Large intestine (tissue), 3 donors: ENCODE measurements at regions not wholly inside any gene's neighbourhood (a gene's known extent, or its start where the extent isn't known, plus 50 kb on each side); places are given as distances from the start of the nearest gene placed in this dataset.
"Not testable (repeated sequence)": the region's sequence is repeated elsewhere in the genome, so short reads cannot be mapped to it uniquely, and the experiment has no call there.

Experiments used
- DNase-seq, 2 donors: peaks; one replicate each; pipeline versions ENCODE4 v3.0.0 to v3.0.0-alpha.2; 2013
- H3K27ac ChIP-seq: one replicate; pipeline ENCODE4 v1.5.1; 2013; ENCODE audit warnings: low read length
- H3K27me3 ChIP-seq: 2 replicates; pipeline ENCODE4 v1.6.1; 2013; ENCODE audit warnings: low read length; ENCODE audit not compliant: control insufficient read depth, insufficient read depth
- H3K36me3 ChIP-seq: 2 replicates; pipeline ENCODE4 v1.6.1; 2013; ENCODE audit warnings: low read length; ENCODE audit not compliant: control insufficient read depth, insufficient read depth
- H3K4me1 ChIP-seq: one replicate; pipeline ENCODE4 v1.6.1; 2013; ENCODE audit warnings: low read length; ENCODE audit not compliant: control insufficient read depth, insufficient read depth
- H3K4me3 ChIP-seq: one replicate; pipeline ENCODE4 v1.5.1; 2013; ENCODE audit warnings: low read length
- H3K9me3 ChIP-seq: one replicate; pipeline ENCODE4 v1.6.1; 2013; ENCODE audit warnings: mild to moderate bottlenecking, low read depth, low read length, moderate library complexity; ENCODE audit not compliant: control insufficient read depth
- WGBS: methylation state at CpG from one replicate; pipeline ENCODE4 v1.1.5; 2013; ENCODE audit warnings: low lambda C conversion rate; ENCODE audit not compliant: insufficient coverage; 5-methylcytosine and 5-hydroxymethylcytosine counted together

DNA sequence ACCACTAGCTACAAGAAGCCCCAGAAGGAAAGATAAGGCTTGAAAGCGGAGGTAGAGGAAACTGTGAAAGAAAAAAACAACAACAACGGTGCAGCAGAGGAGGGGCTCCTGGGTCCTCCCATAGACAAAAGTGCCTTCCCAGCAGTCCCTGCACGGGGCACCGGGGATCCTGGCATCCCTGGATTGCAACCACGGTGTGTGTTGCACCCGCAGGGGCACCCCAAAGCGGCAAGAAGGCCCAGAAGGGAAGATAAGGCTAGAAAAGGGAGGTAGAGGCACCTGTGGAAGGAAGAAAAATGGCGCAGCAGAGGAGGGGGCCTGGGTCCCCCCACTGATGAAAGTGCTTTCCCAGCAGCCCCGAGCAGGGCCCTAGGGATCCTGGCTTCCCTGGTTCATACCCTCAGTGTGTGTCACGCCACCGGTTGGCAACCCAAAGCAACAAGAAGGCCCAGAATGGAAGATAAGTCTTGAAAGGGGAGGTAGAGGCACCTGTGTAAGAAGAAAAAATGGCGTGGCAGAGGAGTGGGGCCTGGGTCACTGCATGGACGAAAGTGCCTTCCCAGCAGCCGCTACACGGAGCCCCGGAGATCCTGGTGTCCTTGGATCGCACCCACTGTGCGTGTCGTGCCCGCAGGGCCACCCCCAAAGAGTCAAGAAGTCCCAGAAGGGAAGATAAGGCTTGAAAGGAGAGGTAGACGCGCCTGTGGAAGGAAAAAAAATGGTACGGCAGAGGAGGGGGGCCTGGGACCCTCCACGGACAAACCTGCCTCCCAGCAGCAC is 281.0 kb downstream of the ALG10 start:
- Histone ChIP-seq H3K4me1 (no peaks in the 10 kb centered on the region), H3K27ac (no peak overlapping the region), H3K36me3 (no peaks in the 10 kb centered on the region), H3K27me3 (no peaks in the 10 kb centered on the region), H3K9me3 (peaks cover 85% of the 10 kb centered on the region), H3K4me3 (no peak overlapping the region)
- no peak for DNase-seq
- no CpG with 5 or more reads among the region's 24 CpGs for WGBS

DNA sequence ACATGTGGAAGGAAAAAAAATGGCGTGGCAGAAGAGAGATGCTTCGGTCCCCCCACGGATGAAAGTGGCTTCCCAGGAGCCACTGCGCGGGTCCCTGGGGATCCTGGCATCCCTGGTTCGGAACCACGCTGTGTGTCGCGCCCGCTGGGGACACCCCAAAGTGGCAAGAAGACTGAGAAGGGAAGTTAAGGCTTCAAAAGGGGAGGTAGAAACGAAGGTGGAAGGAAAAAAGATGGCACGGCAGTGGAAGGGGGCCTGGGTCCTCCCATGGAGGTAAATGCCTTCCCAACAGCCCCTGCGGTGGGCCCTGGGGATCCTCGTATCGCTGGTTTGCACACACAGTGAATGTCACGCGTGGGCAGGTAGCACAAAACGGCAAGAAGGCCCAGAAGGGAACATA is 281.7 kb downstream of the ALG10 start:
- Histone ChIP-seq H3K4me3 (no peak overlapping the region), H3K27me3 (no peaks in the 10 kb centered on the region), H3K4me1 (no peaks in the 10 kb centered on the region), H3K9me3 (peaks cover 91% of the 10 kb centered on the region), H3K27ac (no peak overlapping the region), H3K36me3 (no peaks in the 10 kb centered on the region)
- WGBS, result no CpG with 5 or more reads among the region's 18 CpGs
- no peak for DNase-seq

DNA sequence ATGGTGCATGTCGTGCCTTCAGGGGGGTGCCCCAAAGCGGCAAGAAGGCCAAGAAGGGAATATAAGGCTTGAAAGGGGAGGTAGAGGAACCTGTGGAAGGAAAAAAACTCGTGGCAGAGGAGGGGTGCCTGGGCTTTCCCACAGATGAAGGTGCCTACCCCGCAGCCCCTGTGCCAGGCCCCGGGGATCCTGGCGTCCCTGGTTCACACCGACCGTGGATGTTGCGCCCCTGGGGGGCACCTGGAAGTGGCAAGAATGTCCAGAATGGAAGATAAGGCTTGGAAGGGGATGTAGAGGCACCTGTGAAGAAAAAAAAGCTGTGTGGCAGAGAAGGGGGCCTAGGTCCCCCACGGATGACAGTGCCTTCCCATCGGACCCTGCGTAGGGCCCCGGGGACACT is 282.2 kb downstream of the ALG10 start:
- no peaks in the 10 kb centered on the region for H3K36me3 ChIP-seq
- peaks cover 90% of the 10 kb centered on the region for H3K9me3 ChIP-seq
- no peak for DNase-seq
- no peak overlapping the region for H3K4me3 ChIP-seq
- H3K4me1 ChIP-seq, result no peaks in the 10 kb centered on the region
- H3K27me3 ChIP-seq, result no peaks in the 10 kb centered on the region
- WGBS, result no CpG with 5 or more reads among the region's 13 CpGs
- no peak overlapping the region for H3K27ac ChIP-seq

DNA sequence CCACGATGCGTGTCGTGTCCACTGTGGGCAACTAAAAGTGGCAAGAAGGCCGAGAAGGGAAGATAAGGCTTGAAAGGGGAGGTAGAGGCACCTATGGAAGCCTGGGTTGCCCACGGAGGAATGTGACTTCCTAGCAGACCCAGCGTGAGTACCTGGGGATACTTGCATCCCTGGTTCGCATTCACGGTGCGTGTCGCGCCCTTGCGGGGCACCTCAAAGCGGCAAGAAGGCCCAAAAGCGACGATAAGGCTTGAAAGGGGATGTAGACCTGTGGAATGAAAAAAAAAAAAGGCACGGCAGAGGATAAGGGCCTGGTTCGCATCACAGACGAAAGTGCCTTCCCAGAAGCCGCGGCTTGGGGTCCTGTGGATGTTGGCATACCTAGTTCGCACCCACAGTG is 282.9 kb downstream of the ALG10 start:
- 77% methylated on average over 8 of the region's 21 CpGs for WGBS
- DNase-seq, result no peak
- Histone ChIP-seq H3K4me1 (no peaks in the 10 kb centered on the region), H3K4me3 (no peak overlapping the region), H3K27ac (no peak overlapping the region), H3K27me3 (no peaks in the 10 kb centered on the region), H3K36me3 (no peaks in the 10 kb centered on the region), H3K9me3 (peaks cover 88% of the 10 kb centered on the region)

DNA sequence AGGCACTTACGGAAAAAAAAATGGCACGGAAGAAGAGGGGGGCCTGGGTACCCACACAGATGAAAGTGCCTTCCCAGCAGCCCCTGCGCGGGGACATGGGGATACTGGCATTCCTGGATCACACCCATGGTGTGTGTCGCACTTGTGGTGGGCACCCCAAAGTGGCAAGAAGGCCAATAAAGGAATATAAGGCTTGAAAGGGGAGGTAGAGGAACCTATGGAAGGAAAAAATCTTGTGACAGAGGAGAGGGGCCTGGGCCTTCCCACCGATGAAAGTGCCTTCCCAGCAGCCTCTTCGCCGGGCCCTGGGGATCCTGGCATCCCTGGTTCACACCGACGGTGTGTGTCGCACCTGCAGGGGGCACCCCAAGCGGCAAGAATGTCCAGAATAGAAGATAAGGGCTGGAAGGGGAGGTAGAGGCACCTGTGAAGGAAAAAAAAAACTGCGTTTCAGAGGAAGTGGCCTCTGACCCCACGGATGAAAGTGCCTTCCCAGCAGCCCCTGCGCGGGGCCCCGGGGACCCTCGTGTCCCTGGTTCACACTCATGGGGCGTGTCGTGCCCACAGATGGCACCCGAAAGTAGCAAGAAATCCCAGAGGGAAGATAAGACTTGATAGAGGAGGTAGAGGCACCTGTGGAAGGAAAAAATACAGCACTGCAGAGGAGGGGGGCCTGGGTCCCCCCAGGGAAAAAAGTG is 284.0 kb downstream of the ALG10 start:
- Histone ChIP-seq H3K9me3 (peaks cover 83% of the 10 kb centered on the region), H3K4me1 (no peaks in the 10 kb centered on the region), H3K27me3 (no peaks in the 10 kb centered on the region), H3K4me3 (no peak overlapping the region), H3K36me3 (no peaks in the 10 kb centered on the region), H3K27ac (no peak overlapping the region)
- 78% methylated on average over 4 of the region's 21 CpGs for WGBS
- no peak for DNase-seq

DNA sequence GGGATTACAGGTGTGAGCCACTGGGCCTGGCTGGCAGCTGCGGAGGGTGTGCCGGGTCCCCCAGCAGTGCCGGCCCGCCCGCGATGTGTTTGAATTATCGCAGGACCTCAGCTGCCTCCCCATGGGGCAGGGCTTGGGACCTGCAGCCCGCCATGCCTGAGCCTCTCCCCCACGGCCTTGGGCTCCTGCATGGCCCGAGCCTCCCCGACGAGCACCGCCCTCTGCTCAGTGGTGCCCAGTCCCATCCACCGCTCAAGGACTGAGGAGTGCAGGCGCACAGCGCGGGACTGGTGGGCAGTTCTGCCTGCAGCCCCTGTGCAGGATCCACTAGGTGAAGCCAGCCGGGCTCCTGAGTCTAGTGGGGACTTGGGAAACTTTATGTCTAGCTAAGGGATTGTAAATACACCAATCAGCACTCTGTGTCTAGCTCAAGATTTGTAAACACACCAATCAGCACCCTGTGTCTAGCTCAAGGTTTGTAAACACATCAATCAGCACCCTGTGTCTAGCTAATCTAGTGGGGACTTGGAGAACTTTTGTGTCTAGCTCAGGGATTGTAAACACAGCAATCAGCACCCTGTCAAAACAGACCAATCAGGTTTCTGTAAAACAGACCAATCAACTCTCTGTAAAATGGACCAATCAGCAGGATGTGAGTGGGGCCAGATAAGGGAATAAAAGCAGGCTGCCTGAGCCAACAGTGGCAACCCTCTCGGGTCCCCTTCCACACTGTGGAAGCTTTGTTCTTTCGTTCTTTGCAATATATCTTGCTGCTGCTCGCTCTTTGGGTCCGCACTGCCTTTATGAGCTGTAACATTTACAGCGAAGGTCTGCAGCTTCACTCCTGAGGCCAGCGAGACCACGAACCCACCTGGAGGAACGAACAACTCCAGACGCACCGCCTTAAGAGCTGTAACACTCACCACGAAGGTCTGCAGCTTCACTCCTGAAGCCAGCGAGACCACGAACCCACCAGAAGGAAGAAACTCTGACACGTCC is 287.8 kb downstream of the ALG10 start:
- H3K36me3 ChIP-seq, H3K27me3 ChIP-seq, H3K27ac ChIP-seq, H3K4me1 ChIP-seq, DNase-seq, H3K4me3 ChIP-seq: not testable (repeated sequence)
- H3K9me3 ChIP-seq, result peaks cover 83% of the 10 kb centered on the region
- no CpG with 5 or more reads among the region's 32 CpGs for WGBS

DNA sequence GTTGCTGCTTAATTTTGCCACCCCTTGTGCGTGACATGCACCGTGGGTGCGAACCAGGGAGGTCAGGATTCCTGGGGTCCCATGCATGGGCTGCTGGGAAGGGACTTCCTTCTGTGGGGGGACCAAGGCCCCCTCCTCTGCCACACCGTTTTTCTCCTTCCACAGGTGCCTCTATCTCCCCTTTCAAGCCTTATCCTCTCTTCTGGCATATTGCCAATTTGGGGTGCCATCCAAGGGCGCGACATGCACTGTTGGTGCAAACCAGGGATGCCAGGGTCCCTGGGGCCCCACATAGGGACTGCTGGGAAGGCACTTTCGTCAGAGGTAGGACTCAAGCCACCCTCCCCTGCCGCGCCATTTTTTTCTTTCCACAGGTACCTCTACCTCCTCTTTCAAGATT is 289.0 kb downstream of the ALG10 start:
- H3K36me3 ChIP-seq, result no peaks in the 10 kb centered on the region
- H3K4me1 ChIP-seq, result no peaks in the 10 kb centered on the region
- no peak for DNase-seq
- no peaks in the 10 kb centered on the region for H3K27me3 ChIP-seq
- no peak overlapping the region for H3K27ac ChIP-seq
- no CpG with 5 or more reads among the region's 9 CpGs for WGBS
- H3K9me3 ChIP-seq, result peaks cover 80% of the 10 kb centered on the region
- no peak overlapping the region for H3K4me3 ChIP-seq

DNA sequence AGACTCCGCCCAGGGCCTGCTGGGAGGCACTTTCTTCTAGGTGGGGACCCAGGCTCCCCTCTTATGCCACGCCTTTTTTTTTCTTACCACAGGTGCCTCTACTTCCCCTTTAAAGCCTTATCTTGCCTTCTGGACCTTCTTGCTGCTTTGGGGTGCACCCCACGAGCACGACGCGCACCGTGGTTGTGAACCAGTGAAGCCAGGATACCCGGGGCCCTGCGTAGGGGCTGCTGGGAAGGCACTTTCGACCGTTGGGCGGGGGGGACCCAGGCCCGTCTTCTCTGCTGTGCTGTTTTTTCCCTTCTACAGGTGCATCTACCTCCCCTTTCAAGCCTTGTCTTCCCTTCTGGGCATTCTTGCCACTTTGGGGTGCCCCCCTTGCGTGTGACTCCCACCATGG is 305.4 kb downstream of the ALG10 start:
- peaks cover 87% of the 10 kb centered on the region for H3K9me3 ChIP-seq
- WGBS, result no CpG with 5 or more reads among the region's 14 CpGs
- no peak for DNase-seq
- H3K27ac ChIP-seq, result no peak overlapping the region
- H3K4me3 ChIP-seq, result no peak overlapping the region
- no peaks in the 10 kb centered on the region for H3K36me3 ChIP-seq
- no peaks in the 10 kb centered on the region for H3K4me1 ChIP-seq
- H3K27me3 ChIP-seq, result no peaks in the 10 kb centered on the region

DNA sequence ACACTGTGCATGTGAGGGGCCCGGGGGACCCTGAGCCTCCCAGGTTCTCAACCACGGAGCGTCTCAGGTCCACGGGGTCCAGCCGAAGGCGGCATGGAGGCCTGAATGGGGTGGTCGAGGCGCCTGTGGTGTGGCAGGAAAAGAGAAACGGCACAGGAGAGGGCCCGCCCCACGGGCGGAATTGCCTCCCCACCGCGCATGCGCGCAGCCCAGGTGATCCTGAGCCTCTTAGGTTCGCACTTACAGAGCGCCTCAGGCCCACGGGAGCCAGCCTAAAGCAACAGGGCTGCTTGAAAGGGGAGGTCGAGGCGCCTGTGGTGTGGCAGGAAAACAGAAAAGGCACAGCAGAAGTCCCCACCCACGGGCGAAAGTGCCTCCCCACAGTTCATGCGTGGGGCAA is 311.0 kb downstream of the ALG10 start:
- H3K4me1 ChIP-seq, result no peaks in the 10 kb centered on the region
- H3K27ac ChIP-seq, result no peak overlapping the region
- DNase-seq, result no peak
- no peak overlapping the region for H3K4me3 ChIP-seq
- no CpG with 5 or more reads among the region's 24 CpGs for WGBS
- H3K36me3 ChIP-seq, result no peaks in the 10 kb centered on the region
- H3K27me3 ChIP-seq, result no peaks in the 10 kb centered on the region
- H3K9me3 ChIP-seq, result peaks cover 90% of the 10 kb centered on the region

DNA sequence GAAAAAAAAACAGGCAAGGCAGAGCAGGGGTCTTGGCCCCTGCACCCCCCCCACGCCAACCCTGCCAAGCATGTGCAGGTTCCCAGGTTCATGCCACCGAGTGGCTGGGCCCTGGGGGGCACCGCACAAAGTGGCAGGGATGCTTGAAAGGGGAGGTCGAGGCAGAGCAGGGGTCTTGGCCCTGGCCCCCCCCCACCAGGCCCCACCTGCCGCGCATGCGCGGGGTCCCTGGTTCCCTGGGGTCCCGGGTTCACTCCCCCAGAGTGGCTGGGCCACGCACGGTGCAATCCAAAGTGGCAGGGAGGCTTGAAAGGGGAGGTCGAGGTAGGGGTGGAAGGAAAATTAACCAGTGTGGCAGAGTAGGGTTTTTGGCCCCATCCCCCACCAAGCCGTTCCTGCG is 312.2 kb downstream of the ALG10 start:
- DNase-seq, result no peak
- Histone ChIP-seq H3K9me3 (peaks cover 93% of the 10 kb centered on the region), H3K36me3 (no peaks in the 10 kb centered on the region), H3K27me3 (no peaks in the 10 kb centered on the region), H3K4me3 (no peak overlapping the region), H3K27ac (no peak overlapping the region), H3K4me1 (no peaks in the 10 kb centered on the region)
- WGBS, result no CpG with 5 or more reads among the region's 14 CpGs
